HL-60 (cell line): ENCODE measurements at regions not wholly inside any gene's neighbourhood (a gene's known extent, or its start where the extent isn't known, plus 50 kb on each side); places are given as distances from the start of the nearest gene placed in this dataset.

ENCODE experiments used
- DNase-seq, 2 experiments: peaks; one replicate each; pipeline ENCODE4 v3.0.0-alpha.2; 2010 to 2020; ENCODE audit warnings: low read depth in 1 of 2, low spot score in 1 of 2
- H3K27ac ChIP-seq: fragments of 250-450 bp; sonication (Bioruptor Pico); replicated peaks from 2 replicates; pipeline ENCODE4 v1.5.1; 2020; ENCODE audit warnings: mild to moderate bottlenecking, moderate library complexity
- H3K27me3 ChIP-seq: fragments of 250-450 bp; sonication (Bioruptor Pico); 2 replicates; pipeline ENCODE4 v1.5.1; 2021; ENCODE audit warnings: mild to moderate bottlenecking, moderate library complexity; ENCODE audit not compliant: insufficient read depth, poor library complexity, severe bottlenecking
- H3K4me3 ChIP-seq: replicated peaks from 2 replicates; pipeline ENCODE4 v1.5.1; 2011; ENCODE audit warnings: mild to moderate bottlenecking, control low read depth, low read length; ENCODE audit not compliant: insufficient read depth
- CTCF ChIP-seq: IDR thresholded peaks from one replicate; pipeline ENCODE4 v1.5.1; 2011; ENCODE audit warnings: low read length, control low read depth, inconsistent platforms; ENCODE audit not compliant: insufficient read depth
- GABPA ChIP-seq: IDR thresholded peaks from 2 replicates; pipeline ENCODE4 v1.6.1; 2012; ENCODE audit warnings: low read depth
- POLR2AphosphoS5 ChIP-seq: IDR thresholded peaks from 2 replicates; pipeline ENCODE4 v1.6.1; 2012; ENCODE audit warnings: low read depth
- REST ChIP-seq: IDR thresholded peaks from 2 replicates; pipeline ENCODE4 v1.6.1; 2012; ENCODE audit warnings: low read depth; ENCODE audit not compliant: insufficient replicate concordance
- SPI1 ChIP-seq: IDR thresholded peaks from 2 replicates; pipeline ENCODE4 v1.6.1; 2012; ENCODE audit warnings: low read depth, mild to moderate bottlenecking, borderline replicate concordance

- TF ChIP-seq SPI1 = no peak
- TF ChIP-seq CTCF = no peak
- no peak for TF ChIP-seq GABPA
- TF ChIP-seq REST = no peak
- TF ChIP-seq POLR2AphosphoS5 = no peak
- Histone ChIP-seq H3K27me3 (no peaks in the 10 kb centered on the region), H3K27ac (no peak overlapping the region), H3K4me3 (no peak overlapping the region)
- no peak for DNase-seq
Observed at GRCh38 chr10:18767981-18768380, 108.8 kb downstream of the ARL5B start.

GRCh38 chr10:18773180-18773579, 113.9 kb downstream of the ARL5B start:
- Histone ChIP-seq H3K27ac (no peak overlapping the region), H3K4me3 (no peak overlapping the region), H3K27me3 (no peaks in the 10 kb centered on the region)
- no peak for DNase-seq
- TF ChIP-seq POLR2AphosphoS5 (no peak), REST (no peak), GABPA (no peak), SPI1 (no peak), CTCF (no peak)

GRCh38 chr10:18777258-18777657, 118.0 kb downstream of the ARL5B start:
- H3K27me3 ChIP-seq = no peaks in the 10 kb centered on the region
- H3K4me3 ChIP-seq = no peak overlapping the region
- no peak for TF ChIP-seq CTCF
- no peak for TF ChIP-seq SPI1
- TF ChIP-seq POLR2AphosphoS5 = no peak
- no peak for TF ChIP-seq REST
- TF ChIP-seq GABPA = no peak

More at GRCh38 chr10:18777258-18777657, 118.0 kb downstream of the ARL5B start:
- no peak overlapping the region for H3K27ac ChIP-seq
- DNase-seq = no peak
